Neuronal stem cell (in vitro differentiated cells): ENCODE measurements at regions not wholly inside any gene's neighbourhood (a gene's known extent, or its start where the extent isn't known, plus 50 kb on each side); places are given as distances from the start of the nearest gene placed in this dataset.
A peak's percentile ranks its signal among the peaks of the same experiment; 100 is the strongest.

Source experiments
- DNase-seq: peaks from one replicate; pipeline ENCODE4 v3.0.0-alpha.2; 2013; ENCODE audit warnings: low spot score
- H2AFZ ChIP-seq: one replicate; pipeline ENCODE4 v1.6.1; 2013; ENCODE audit warnings: mild to moderate bottlenecking, low read length, inconsistent platforms
- H2AK5ac ChIP-seq: 2 replicates; pipeline ENCODE4 v1.6.1; 2013; ENCODE audit warnings: low read depth, mild to moderate bottlenecking, inconsistent platforms, low read length, moderate library complexity, mixed read lengths
- H2BK120ac ChIP-seq: 2 replicates; pipeline ENCODE4 v1.6.1; 2013; ENCODE audit warnings: low read depth, mild to moderate bottlenecking, inconsistent platforms, low read length, moderate library complexity, mixed read lengths
- H2BK12ac ChIP-seq: one replicate; pipeline ENCODE4 v1.6.1; 2013; ENCODE audit warnings: low read length, inconsistent platforms
- H2BK15ac ChIP-seq: 2 replicates; pipeline ENCODE4 v1.6.1; 2013; ENCODE audit warnings: mild to moderate bottlenecking, low read length, inconsistent platforms, mixed read lengths
- H2BK5ac ChIP-seq: one replicate; pipeline ENCODE4 v1.6.1; 2013; ENCODE audit warnings: inconsistent platforms, mild to moderate bottlenecking, low read length, moderate library complexity
- H3K14ac ChIP-seq: one replicate; pipeline ENCODE4 v1.6.1; 2013; ENCODE audit warnings: low read length, inconsistent platforms
- H3K18ac ChIP-seq: 2 replicates; pipeline ENCODE4 v1.6.1; 2013; ENCODE audit warnings: low read length, inconsistent platforms
- H3K23ac ChIP-seq: 2 replicates; pipeline ENCODE4 v1.6.1; 2013; ENCODE audit warnings: low read depth, mild to moderate bottlenecking, mixed read lengths, low read length, inconsistent platforms; ENCODE audit not compliant: poor library complexity
- H3K27ac ChIP-seq: replicated peaks from 3 replicates; pipeline ENCODE4 v1.5.1; 2013; ENCODE audit warnings: low read length, inconsistent platforms
- H3K27me3 ChIP-seq, 3 experiments: 2 replicates each; pipeline ENCODE4 v1.6.1; 2013; ENCODE audit warnings: low read length in 3 of 3, mild to moderate bottlenecking in 2 of 3, inconsistent platforms in 1 of 3, low read depth in 1 of 3, mixed read lengths in 1 of 3, moderate library complexity in 1 of 3; ENCODE audit not compliant: control insufficient read depth in 3 of 3, insufficient read depth in 3 of 3
- H3K36me3 ChIP-seq, 2 donors: replicated peaks in 1 of 2; 2 replicates each; pipeline ENCODE4 v1.6.1; 2013; ENCODE audit warnings: low read length in 2 of 2; ENCODE audit not compliant: control insufficient read depth in 2 of 2, insufficient read depth in 2 of 2
- H3K4ac ChIP-seq: 2 replicates; pipeline ENCODE4 v1.6.1; 2013; ENCODE audit warnings: inconsistent platforms, mild to moderate bottlenecking, low read length, moderate library complexity
- H3K4me1 ChIP-seq, 2 donors: 1 replicate in 1 of 2; 2 replicates in 1 of 2; pipeline ENCODE4 v1.6.1; 2013; ENCODE audit warnings: low read length in 2 of 2, low read depth in 1 of 2; ENCODE audit not compliant: control insufficient read depth in 2 of 2, insufficient read depth in 1 of 2
- H3K4me2 ChIP-seq: one replicate; pipeline ENCODE4 v1.6.1; 2013; ENCODE audit warnings: mild to moderate bottlenecking, low read length, inconsistent platforms; ENCODE audit not compliant: insufficient read depth, poor library complexity, severe bottlenecking
- H3K4me3 ChIP-seq, 2 donors: 2 replicates each; pipeline ENCODE4 v1.5.1; 2013; ENCODE audit warnings: low read length in 2 of 2, mild to moderate bottlenecking in 2 of 2, inconsistent platforms in 1 of 2, moderate library complexity in 1 of 2
- H3K79me1 ChIP-seq: one replicate; pipeline ENCODE4 v1.6.1; 2013; ENCODE audit warnings: low read depth, mild to moderate bottlenecking, inconsistent platforms, low read length, moderate library complexity
- H3K9ac ChIP-seq: one replicate; pipeline ENCODE4 v1.6.1; 2013; ENCODE audit warnings: mild to moderate bottlenecking, low read depth, low read length, inconsistent platforms; ENCODE audit not compliant: poor library complexity
- H3K9me3 ChIP-seq, 2 donors: replicated peaks in 1 of 2; 2 replicates each; pipeline versions ENCODE3 to v1.6.1; 2013; ENCODE audit warnings: low read length in 2 of 2, mild to moderate bottlenecking in 2 of 2, inconsistent platforms in 1 of 2, low read depth in 1 of 2, mixed read lengths in 1 of 2, moderate library complexity in 1 of 2; ENCODE audit not compliant: control insufficient read depth in 2 of 2, insufficient read depth in 1 of 2
- H4K8ac ChIP-seq: one replicate; pipeline ENCODE4 v1.6.1; 2013; ENCODE audit warnings: low read depth, mild to moderate bottlenecking, inconsistent platforms, low read length, moderate library complexity
- H4K91ac ChIP-seq: one replicate; pipeline ENCODE4 v1.6.1; 2013; ENCODE audit warnings: low read length, low read depth, mild to moderate bottlenecking, inconsistent platforms; ENCODE audit not compliant: poor library complexity
- WGBS, 2 donors: extraction: QIAGEN DNeasy Blood & Tissue Kit; methylation state at CpG; one replicate each; pipeline ENCODE4 v1.1.7; 2013; ENCODE audit warnings: missing lambda C conversion rate in 2 of 2, mixed read lengths in 1 of 2; ENCODE audit not compliant: insufficient read length in 2 of 2, insufficient replicate concordance in 1 of 2; ENCODE audit errors: extremely low coverage in 2 of 2; 5-methylcytosine and 5-hydroxymethylcytosine counted together

- Histone ChIP-seq H2BK120ac (no peak overlapping the region), H3K23ac (no peak overlapping the region), H3K27ac (no peak overlapping the region), H2BK15ac (no peak overlapping the region), H3K14ac (no peak overlapping the region), H3K4me1 (peaks cover 0 to 6% of the 10 kb centered on the region in 2 donors), H2AFZ (no peak overlapping the region), H3K4me3 (no peak overlapping the region), H3K4ac (no peak overlapping the region), H3K36me3 (no peaks in the 10 kb centered on the region), H3K4me2 (no peak overlapping the region), H4K8ac (no peak overlapping the region), H3K27me3 (peaks cover 0 to 15% (median 0%) of the 10 kb centered on the region in 3 experiments), H2BK12ac (no peak overlapping the region), H3K79me1 (no peaks in the 10 kb centered on the region), H3K9ac (no peak overlapping the region), H2AK5ac (no peak overlapping the region), H4K91ac (no peak overlapping the region), H3K18ac (no peak overlapping the region), H3K9me3 (no peaks in the 10 kb centered on the region), H2BK5ac (no peak overlapping the region)
- peak; percentile 71 for DNase-seq
- no CpG with 5 or more reads among the region's 10 CpGs for WGBS, 2 donors
These were observed 72.0 kb upstream of the KCNA3 start for GRCh38 chr1:110746644-110747259.

- Histone ChIP-seq H3K36me3 (no peaks in the 10 kb centered on the region), H2BK12ac (no peak overlapping the region), H4K8ac (no peak overlapping the region), H3K18ac (no peak overlapping the region), H4K91ac (no peak overlapping the region), H3K9ac (no peak overlapping the region), H2AK5ac (no peak overlapping the region), H2BK15ac (no peak overlapping the region), H2BK5ac (no peak overlapping the region), H3K27ac (no peak overlapping the region), H3K4me3 (no peak overlapping the region), H3K14ac (no peak overlapping the region), H3K23ac (no peak overlapping the region), H3K79me1 (no peaks in the 10 kb centered on the region), H2BK120ac (no peak overlapping the region), H3K9me3 (no peaks in the 10 kb centered on the region), H3K4ac (no peak overlapping the region), H3K4me2 (no peak overlapping the region), H3K27me3 (no peaks in the 10 kb centered on the region), H2AFZ (no peak overlapping the region), H3K4me1 (no peaks in the 10 kb centered on the region)
- no peak for DNase-seq
These were observed 68.7 kb upstream of the KCNA3 start for GRCh38 chr1:110743397-110743796.

- no peak overlapping the region for H2AK5ac ChIP-seq
- WGBS, 2 donors, result no CpG with 5 or more reads among the region's 5 CpGs
These were observed 62.3 kb upstream of the KCNA3 start for GRCh38 chr1:110736900-110737605.

GRCh38 chr1:110734133-110734680 is 59.5 kb upstream of the KCNA3 start:
- no peaks in the 10 kb centered on the region for H3K9me3 ChIP-seq
- no peak overlapping the region for H2BK5ac ChIP-seq
- H4K8ac ChIP-seq, result no peak overlapping the region
- no peak overlapping the region for H3K4me3 ChIP-seq
- no peak overlapping the region for H3K27ac ChIP-seq
- H3K9ac ChIP-seq, result no peak overlapping the region
- H3K4ac ChIP-seq, result no peak overlapping the region
- WGBS, 2 donors, result no CpG with 5 or more reads among the region's 5 CpGs
- H2BK12ac ChIP-seq, result no peak overlapping the region
- no peaks in the 10 kb centered on the region for H3K36me3 ChIP-seq
- DNase-seq, result no peak
- H3K27me3 ChIP-seq, result peaks cover 0 to 24% (median 0%) of the 10 kb centered on the region in 3 experiments
- no peak overlapping the region for H2BK120ac ChIP-seq
- no peaks in the 10 kb centered on the region for H3K79me1 ChIP-seq
- H3K14ac ChIP-seq, result no peak overlapping the region
- H3K23ac ChIP-seq, result no peak overlapping the region
- H4K91ac ChIP-seq, result no peak overlapping the region
- no peak overlapping the region for H2AK5ac ChIP-seq
- no peak overlapping the region for H3K18ac ChIP-seq
- no peak overlapping the region for H2BK15ac ChIP-seq
- H3K4me1 ChIP-seq, result no peaks in the 10 kb centered on the region
- H2AFZ ChIP-seq, result no peak overlapping the region
- H3K4me2 ChIP-seq, result no peak overlapping the region

More at GRCh38 chr1:110736900-110737605, 62.3 kb upstream of the KCNA3 start:
- Histone ChIP-seq H3K9me3 (no peaks in the 10 kb centered on the region), H3K18ac (no peak overlapping the region), H3K4ac (no peak overlapping the region), H3K4me3 (no peak overlapping the region), H2AFZ (no peak overlapping the region), H2BK120ac (no peak overlapping the region), H3K23ac (no peak overlapping the region), H3K4me1 (no peaks in the 10 kb centered on the region), H3K27ac (no peak overlapping the region), H4K91ac (no peak overlapping the region), H4K8ac (no peak overlapping the region), H2BK5ac (no peak overlapping the region), H3K14ac (no peak overlapping the region), H3K79me1 (no peaks in the 10 kb centered on the region), H2BK12ac (no peak overlapping the region), H3K9ac (no peak overlapping the region), H2BK15ac (no peak overlapping the region), H3K4me2 (no peak overlapping the region), H3K27me3 (peaks cover 0 to 18% (median 0%) of the 10 kb centered on the region in 3 experiments), H3K36me3 (no peaks in the 10 kb centered on the region)
- DNase-seq, result no peak
